ENCODE measurements at regions not wholly inside any gene's neighbourhood (a gene's known extent, or its start where the extent isn't known, plus 50 kb on each side); places are given as distances from the start of the nearest gene placed in this dataset.
"Not testable (repeated sequence)": the region's sequence is repeated elsewhere in the genome, so short reads cannot be mapped to it uniquely, and the experiment has no call there.

- no peak overlapping the region for H3K4me3 ChIP-seq (ENCODE audit: low read depth, low read length)
- no peak for TF ChIP-seq CTCF (IDR thresholded peaks at IDR 0.05; ENCODE audit: insufficient read depth, low read depth, low read length)
- no peak for DNase-seq (ENCODE audit: low read depth)
These were observed 373.4 kb downstream of the TMEM121 start for GRCh38 chr14:105899657-105900397.

GRCh38 chr14:105900398-105901160 lies 374.2 kb downstream of the TMEM121 start:
- no peak for TF ChIP-seq CTCF (IDR thresholded peaks at IDR 0.05; ENCODE audit: insufficient read depth, low read depth, low read length)
- no peak for DNase-seq (ENCODE audit: low read depth)
- H3K4me3 ChIP-seq (ENCODE audit: low read depth, low read length): no peak overlapping the region

- TF ChIP-seq CTCF (IDR thresholded peaks at IDR 0.05; ENCODE audit: insufficient read depth, low read depth, low read length): no peak
- H3K4me3 ChIP-seq (ENCODE audit: low read depth, low read length): no peak overlapping the region
- no peak for DNase-seq (ENCODE audit: low read depth)
These were observed 374.8 kb downstream of the TMEM121 start for GRCh38 chr14:105901226-105901625.

GRCh38 chr14:105902131-105902898 lies 375.9 kb downstream of the TMEM121 start:
- no peak for TF ChIP-seq CTCF (IDR thresholded peaks at IDR 0.05; ENCODE audit: insufficient read depth, low read depth, low read length)
- DNase-seq (ENCODE audit: low read depth): no peak

GRCh38 chr14:105902899-105903165 lies 376.4 kb downstream of the TMEM121 start:
- H3K4me3 ChIP-seq (ENCODE audit: low read depth, low read length); DNase-seq (ENCODE audit: low read depth): not testable (repeated sequence)

More at GRCh38 chr14:105902131-105902898, 375.9 kb downstream of the TMEM121 start:
- no peak overlapping the region for H3K4me3 ChIP-seq (ENCODE audit: low read depth, low read length)

GRCh38 chr14:105903971-105904370 lies 377.6 kb downstream of the TMEM121 start:
- H3K4me3 ChIP-seq (ENCODE audit: low read depth, low read length): no peak overlapping the region
- TF ChIP-seq CTCF (IDR thresholded peaks at IDR 0.05; ENCODE audit: insufficient read depth, low read depth, low read length): no peak
- DNase-seq (ENCODE audit: low read depth): no peak

DNA sequence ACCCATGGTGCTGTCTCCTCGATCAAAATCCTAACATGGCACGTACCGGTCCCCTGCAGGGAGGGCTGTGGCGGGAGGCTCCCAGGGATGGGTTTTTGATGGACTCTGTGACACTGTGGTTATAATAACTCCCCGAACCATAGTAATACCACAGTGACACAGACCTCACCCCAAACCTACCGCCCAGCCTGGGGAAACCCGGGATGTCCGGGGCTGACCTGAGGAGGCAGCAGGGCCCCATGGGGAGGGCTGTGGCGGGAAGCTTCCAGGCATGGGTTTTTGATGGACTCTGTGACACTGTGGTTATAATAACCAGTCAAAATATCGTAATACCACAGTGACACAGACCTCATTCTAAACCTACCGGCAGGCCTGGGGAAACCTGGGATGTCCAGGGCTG lies 378.0 kb downstream of the TMEM121 start:
- no peak for TF ChIP-seq CTCF (IDR thresholded peaks at IDR 0.05; ENCODE audit: insufficient read depth, low read depth, low read length)
- no peak for DNase-seq (ENCODE audit: low read depth)
- no peak overlapping the region for H3K4me3 ChIP-seq (ENCODE audit: low read depth, low read length)

All from fibroblast of villous mesenchyme (primary cell).